ENCODE measurements at regions not wholly inside any gene's neighbourhood (a gene's known extent, or its start where the extent isn't known, plus 50 kb on each side); places are given as distances from the start of the nearest gene placed in this dataset.

GRCh38 chr10:1920941-1921340, 183.6 kb upstream of the ADARB2 start:
- WGBS, 2 donors (ENCODE audit: low coverage in 1 of 2) = 13 to 27% methylated on average over 3 to 4 of the region's 4 CpGs
- Histone ChIP-seq H3K27ac (no peak overlapping the region), H3K36me3 (no peaks in the 10 kb centered on the region), H3K9me3 (no peaks in the 10 kb centered on the region), H3K27me3 (peaks cover 6% of the 10 kb centered on the region), H3K4me3 (no peak overlapping the region), H3K4me1 (no peaks in the 10 kb centered on the region)
- ATAC-seq = no peak
- no peak for TF ChIP-seq EP300 (IDR thresholded peaks at IDR 0.05)
- no peak for TF ChIP-seq POLR2A (IDR thresholded peaks at IDR 0.05)
- TF ChIP-seq CTCF (IDR thresholded peaks at IDR 0.05) = no peak
- no peak for TF ChIP-seq POLR2AphosphoS5 (IDR thresholded peaks at IDR 0.05)

- H3K27ac ChIP-seq = no peak overlapping the region
- H3K36me3 ChIP-seq = no peaks in the 10 kb centered on the region
- no peak for ATAC-seq
- H3K4me1 ChIP-seq = no peaks in the 10 kb centered on the region
- H3K9me3 ChIP-seq = no peaks in the 10 kb centered on the region
- TF ChIP-seq CTCF (IDR thresholded peaks at IDR 0.05) (no peak), POLR2A (IDR thresholded peaks at IDR 0.05) (no peak), POLR2AphosphoS5 (IDR thresholded peaks at IDR 0.05) (no peak), EP300 (IDR thresholded peaks at IDR 0.05) (no peak)
- H3K4me3 ChIP-seq = no peak overlapping the region
- 29 to 38% methylated on average over 4 of the region's 4 CpGs for WGBS, 2 donors (ENCODE audit: low coverage in 1 of 2)
- peaks cover 6% of the 10 kb centered on the region for H3K27me3 ChIP-seq
Measured at GRCh38 chr10:1920127-1920526, 182.8 kb upstream of the ADARB2 start.

- Histone ChIP-seq H3K9me3 (no peaks in the 10 kb centered on the region), H3K4me3 (no peak overlapping the region), H3K27ac (no peak overlapping the region), H3K27me3 (no peaks in the 10 kb centered on the region), H3K36me3 (no peaks in the 10 kb centered on the region), H3K4me1 (no peaks in the 10 kb centered on the region)
- 44 to 57% methylated on average over 3 of the region's 3 CpGs for WGBS, 2 donors (ENCODE audit: low coverage in 1 of 2)
- no peak for TF ChIP-seq EP300 (IDR thresholded peaks at IDR 0.05)
- no peak for TF ChIP-seq CTCF (IDR thresholded peaks at IDR 0.05)
- TF ChIP-seq POLR2AphosphoS5 (IDR thresholded peaks at IDR 0.05) = no peak
- TF ChIP-seq POLR2A (IDR thresholded peaks at IDR 0.05) = no peak
- ATAC-seq = no peak
Measured at GRCh38 chr10:1911771-1912170, 174.4 kb upstream of the ADARB2 start.

- WGBS, 2 donors (ENCODE audit: low coverage in 1 of 2) = 70 to 79% methylated on average over 3 to 4 of the region's 4 CpGs
- Histone ChIP-seq H3K27me3 (peaks cover 9% of the 10 kb centered on the region), H3K9me3 (peaks cover 0 to 16% (median 0%) of the 10 kb centered on the region in 3 donors), H3K27ac (no peak overlapping the region), H3K36me3 (no peaks in the 10 kb centered on the region), H3K4me3 (no peak overlapping the region), H3K4me1 (no peaks in the 10 kb centered on the region)
- ATAC-seq = no peak
- TF ChIP-seq POLR2AphosphoS5 (IDR thresholded peaks at IDR 0.05) (no peak), POLR2A (IDR thresholded peaks at IDR 0.05) (no peak), CTCF (IDR thresholded peaks at IDR 0.05) (no peak), EP300 (IDR thresholded peaks at IDR 0.05) (no peak)
Measured at GRCh38 chr10:1903982-1904381, 166.7 kb upstream of the ADARB2 start.

GRCh38 chr10:1896153-1896552, 158.8 kb upstream of the ADARB2 start:
- no peak for ATAC-seq
- no peak for TF ChIP-seq CTCF (IDR thresholded peaks at IDR 0.05)
- TF ChIP-seq EP300 (IDR thresholded peaks at IDR 0.05) = no peak
- TF ChIP-seq POLR2A (IDR thresholded peaks at IDR 0.05) = no peak
- no peak for TF ChIP-seq POLR2AphosphoS5 (IDR thresholded peaks at IDR 0.05)
- H3K4me1 ChIP-seq = no peaks in the 10 kb centered on the region
- 31 to 44% methylated on average over 4 to 5 of the region's 5 CpGs for WGBS, 2 donors (ENCODE audit: low coverage in 1 of 2)
- no peak overlapping the region for H3K27ac ChIP-seq
- H3K4me3 ChIP-seq = no peak overlapping the region
- peaks cover 32% of the 10 kb centered on the region for H3K27me3 ChIP-seq
- H3K36me3 ChIP-seq = no peaks in the 10 kb centered on the region
- no peaks in the 10 kb centered on the region for H3K9me3 ChIP-seq
